GM12864 (cell line): ENCODE measurements at regions not wholly inside any gene's neighbourhood (a gene's known extent, or its start where the extent isn't known, plus 50 kb on each side); places are given as distances from the start of the nearest gene placed in this dataset.

ENCODE experiments used
- DNase-seq: peaks from one replicate; pipeline ENCODE4 v3.0.0-alpha.2; 2011; ENCODE audit warnings: low read depth
- H3K4me3 ChIP-seq: 2 replicates; pipeline ENCODE4 v1.5.1; 2011; ENCODE audit warnings: mild to moderate bottlenecking, low read depth, low read length, control low read depth
- CTCF ChIP-seq: IDR thresholded peaks from 2 replicates; pipeline ENCODE4 v1.5.1; 2011; ENCODE audit warnings: low read depth, mild to moderate bottlenecking, moderate library complexity, low read length, control low read depth, inconsistent platforms; ENCODE audit errors: missing control alignments

GRCh38 chr15:95845862-95846515 is 484.5 kb upstream of the NR2F2 start:
- H3K4me3 ChIP-seq: no peak overlapping the region
- DNase-seq: no peak
- TF ChIP-seq CTCF: no peak

GRCh38 chr15:95848126-95848525 is 482.4 kb upstream of the NR2F2 start:
- no peak for TF ChIP-seq CTCF
- DNase-seq: no peak

DNA sequence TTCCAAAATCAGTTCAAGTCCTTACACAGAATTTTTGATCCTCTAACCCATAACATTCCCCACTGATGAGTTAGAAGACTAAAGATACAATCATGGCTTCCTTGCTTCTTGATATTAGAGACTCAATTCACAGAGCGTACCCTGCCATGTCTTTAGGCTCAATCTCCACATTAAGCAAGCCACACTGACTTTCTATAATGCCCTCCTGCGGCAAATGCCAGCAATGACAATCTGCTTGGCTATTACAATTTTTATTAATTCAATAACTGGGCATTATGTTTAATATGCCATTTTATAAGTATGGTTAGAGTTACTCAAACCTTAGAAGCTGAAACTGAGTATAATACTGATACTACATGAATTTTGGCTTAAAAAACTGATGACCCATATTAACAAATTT is 479.7 kb upstream of the NR2F2 start:
- no peak for TF ChIP-seq CTCF
- H3K4me3 ChIP-seq: no peak overlapping the region
- DNase-seq: no peak

More at GRCh38 chr15:95848126-95848525, 482.4 kb upstream of the NR2F2 start:
- no peak overlapping the region for H3K4me3 ChIP-seq

GRCh38 chr15:95853350-95853749 is 477.1 kb upstream of the NR2F2 start:
- TF ChIP-seq CTCF: no peak

DNA sequence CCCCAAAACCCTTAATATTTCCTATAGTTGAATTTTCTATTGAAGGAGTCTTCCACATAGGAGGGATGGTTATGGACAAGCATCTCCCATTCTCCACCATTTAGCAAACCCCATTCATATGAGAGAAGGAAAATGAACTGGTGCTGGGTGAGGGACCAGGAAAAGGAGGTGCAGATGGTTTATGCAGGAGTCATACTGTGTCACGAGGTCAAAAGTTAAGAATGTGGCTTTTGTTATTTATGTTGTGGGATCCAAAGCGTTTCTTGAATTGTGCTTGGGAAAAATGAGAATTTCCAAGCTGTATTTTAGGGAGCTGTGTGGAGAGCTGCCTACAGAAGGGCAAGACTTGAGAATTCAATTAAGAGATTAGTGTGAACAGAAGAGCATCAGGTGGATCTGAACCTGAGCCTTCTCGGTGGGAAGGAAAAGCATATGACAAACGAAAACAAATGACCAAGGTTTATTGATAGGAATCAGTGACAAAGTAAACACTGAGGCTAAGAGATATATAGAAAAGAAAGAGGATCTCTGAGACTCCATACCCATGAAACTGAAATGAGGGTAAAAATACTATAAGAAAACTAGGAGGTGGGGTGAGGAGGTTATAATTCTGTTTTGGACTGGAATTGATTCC is 473.3 kb upstream of the NR2F2 start:
- no peak for DNase-seq
- no peak for TF ChIP-seq CTCF

More at GRCh38 chr15:95853350-95853749, 477.1 kb upstream of the NR2F2 start:
- no peak for DNase-seq
- H3K4me3 ChIP-seq: no peak overlapping the region

DNA sequence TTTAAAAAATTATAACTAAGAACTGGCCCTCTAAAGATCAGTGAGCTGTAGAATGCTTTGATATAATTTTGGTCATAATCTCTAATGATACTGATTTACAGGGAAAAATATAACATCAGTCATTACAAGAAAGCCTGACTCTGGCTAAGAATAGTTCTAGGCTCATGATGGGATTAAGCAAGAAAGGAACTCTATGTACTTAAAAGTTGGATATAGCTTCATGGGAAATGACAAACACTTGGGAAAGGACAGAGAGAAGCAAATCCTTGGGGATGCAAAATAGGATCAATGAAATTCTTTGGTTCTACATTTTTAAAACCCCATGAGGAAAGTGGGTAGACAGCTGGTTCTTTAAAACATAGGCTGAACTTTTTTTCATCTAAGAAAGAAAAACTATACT is 472.7 kb upstream of the NR2F2 start:
- DNase-seq: no peak
- H3K4me3 ChIP-seq: no peak overlapping the region
- TF ChIP-seq CTCF: no peak

More for the DNA sequence above, 473.3 kb upstream of the NR2F2 start:
- H3K4me3 ChIP-seq: no peak overlapping the region

GRCh38 chr15:95860406-95860805 is 470.1 kb upstream of the NR2F2 start:
- no peak for DNase-seq
- TF ChIP-seq CTCF: no peak
- no peak overlapping the region for H3K4me3 ChIP-seq
